Common myeloid progenitor, CD34-positive (primary cell): ENCODE measurements at regions not wholly inside any gene's neighbourhood (a gene's known extent, or its start where the extent isn't known, plus 50 kb on each side); places are given as distances from the start of the nearest gene placed in this dataset.
A peak's percentile ranks its signal among the peaks of the same experiment; 100 is the strongest.

Experiments used
- CTCF ChIA-PET: fragments of 350-600 bp; sonication (Branson Sonifier 250); formaldehyde crosslinking; loops from one replicate; lab custom pipeline; 2021; ENCODE audit warnings: antibody characterized with exemption; lab: Charles Lee
- POLR2A ChIA-PET: fragments of 350-600 bp; sonication (Branson Sonifier 250); formaldehyde crosslinking; loops from one replicate; lab custom pipeline; 2021; ENCODE audit warnings: antibody characterized with exemption; lab: Charles Lee
- DNase-seq, 3 donors: peaks; one replicate each; pipeline versions ENCODE4 v3.0.0 to v3.0.0-alpha.2; 2013
- H3K27ac ChIP-seq, 2 experiments: 1 replicate in 1 of 2; 2 replicates in 1 of 2; pipeline ENCODE4 v1.7.0; 2013; ENCODE audit warnings: inconsistent platforms in 2 of 2, low read length in 2 of 2, mild to moderate bottlenecking in 2 of 2, low read depth in 1 of 2, moderate library complexity in 1 of 2; ENCODE audit not compliant: severe bottlenecking in 2 of 2, insufficient read depth in 1 of 2, poor library complexity in 1 of 2
- H3K27me3 ChIP-seq, 5 experiments: replicated peaks in 2 of 5; 1 replicate in 3 of 5; 2 replicates in 2 of 5; pipeline versions ENCODE4 v1.6.1 to v1.7.0; 2013; ENCODE audit warnings: low read length in 4 of 5, mild to moderate bottlenecking in 2 of 5, moderate library complexity in 2 of 5, inconsistent platforms in 1 of 5; ENCODE audit not compliant: insufficient read depth in 5 of 5, control insufficient read depth in 4 of 5
- H3K36me3 ChIP-seq, 4 experiments: 1 replicate in 2 of 4; 2 replicates in 2 of 4; pipeline versions ENCODE4 v1.6.1 to v1.7.0; 2013; ENCODE audit warnings: low read length in 3 of 4, control low read depth in 1 of 4, mild to moderate bottlenecking in 1 of 4; ENCODE audit not compliant: control insufficient read depth in 4 of 4, insufficient read depth in 4 of 4
- H3K4me1 ChIP-seq, 4 experiments: 1 replicate in 3 of 4; 2 replicates in 1 of 4; pipeline versions ENCODE4 v1.6.1 to v1.7.1; 2013; ENCODE audit warnings: low read length in 3 of 4, mild to moderate bottlenecking in 3 of 4, control low read depth in 1 of 4, inconsistent platforms in 1 of 4, moderate library complexity in 1 of 4; ENCODE audit not compliant: control insufficient read depth in 4 of 4, insufficient read depth in 4 of 4; ENCODE audit errors: control extremely low read depth in 1 of 4
- H3K4me3 ChIP-seq, 7 experiments: 1 replicate in 4 of 7; 2 replicates in 3 of 7; pipeline versions ENCODE4 v1.5.1 to v1.7.0; 2013; ENCODE audit warnings: mild to moderate bottlenecking in 7 of 7, low read length in 6 of 7, moderate library complexity in 6 of 7, inconsistent platforms in 2 of 7, low read depth in 2 of 7, control low read depth in 1 of 7; ENCODE audit not compliant: insufficient read depth in 4 of 7, control insufficient read depth in 1 of 7; ENCODE audit errors: extremely low read depth in 1 of 7
- H3K9me3 ChIP-seq, 5 experiments: 1 replicate in 4 of 5; 2 replicates in 1 of 5; pipeline versions ENCODE4 v1.6.1 to v1.7.1; 2013; ENCODE audit warnings: low read length in 4 of 5, mild to moderate bottlenecking in 2 of 5, inconsistent platforms in 1 of 5, low read depth in 1 of 5, moderate library complexity in 1 of 5; ENCODE audit not compliant: control insufficient read depth in 4 of 5, insufficient read depth in 2 of 5; ENCODE audit errors: control extremely low read depth in 1 of 5
- WGBS: methylation state at CpG from one replicate; pipeline ENCODE4 v1.1.5; 2013; ENCODE audit not compliant: insufficient coverage; 5-methylcytosine and 5-hydroxymethylcytosine counted together

DNA sequence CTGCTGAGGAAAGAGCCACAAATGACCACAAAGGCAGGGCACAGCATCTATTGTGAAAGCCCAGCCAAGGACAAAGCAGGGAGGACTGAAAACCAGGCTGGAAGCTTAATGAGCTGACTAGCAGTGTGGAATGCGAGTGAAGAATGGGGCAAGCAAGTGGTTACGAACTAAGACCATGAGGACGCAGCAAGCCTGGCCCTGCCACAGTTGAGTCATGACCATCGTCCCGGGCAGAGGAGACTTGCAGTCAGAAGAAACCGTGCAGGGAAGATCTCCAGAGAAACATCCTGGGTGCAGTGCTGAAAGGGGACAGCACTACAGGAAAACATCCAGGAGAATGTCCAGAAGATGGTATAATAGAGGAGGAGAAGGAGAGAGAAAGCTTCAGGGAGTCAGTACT is 120.5 kb upstream of the GYPC start:
- no peak overlapping the region for H3K27ac ChIP-seq
- no peaks in the 10 kb centered on the region for H3K27me3 ChIP-seq
- 95% methylated on average over 6 of the region's 6 CpGs for WGBS
- peak overlapping the region in 1 of 7 experiments; percentile 30 for H3K4me3 ChIP-seq
- no peak for DNase-seq
- ChIA-PET POLR2A (no interaction called here), CTCF (interaction anchor here (1.6 kb wide), 1 partner anchor 121 kb away, joined by 6 read pairs; the partner anchor contains the start of gene GYPC)
- peaks cover 11 to 58% (median 40%) of the 10 kb centered on the region in 4 experiments for H3K4me1 ChIP-seq
- H3K9me3 ChIP-seq: no peaks in the 10 kb centered on the region
- no peaks in the 10 kb centered on the region for H3K36me3 ChIP-seq

DNA sequence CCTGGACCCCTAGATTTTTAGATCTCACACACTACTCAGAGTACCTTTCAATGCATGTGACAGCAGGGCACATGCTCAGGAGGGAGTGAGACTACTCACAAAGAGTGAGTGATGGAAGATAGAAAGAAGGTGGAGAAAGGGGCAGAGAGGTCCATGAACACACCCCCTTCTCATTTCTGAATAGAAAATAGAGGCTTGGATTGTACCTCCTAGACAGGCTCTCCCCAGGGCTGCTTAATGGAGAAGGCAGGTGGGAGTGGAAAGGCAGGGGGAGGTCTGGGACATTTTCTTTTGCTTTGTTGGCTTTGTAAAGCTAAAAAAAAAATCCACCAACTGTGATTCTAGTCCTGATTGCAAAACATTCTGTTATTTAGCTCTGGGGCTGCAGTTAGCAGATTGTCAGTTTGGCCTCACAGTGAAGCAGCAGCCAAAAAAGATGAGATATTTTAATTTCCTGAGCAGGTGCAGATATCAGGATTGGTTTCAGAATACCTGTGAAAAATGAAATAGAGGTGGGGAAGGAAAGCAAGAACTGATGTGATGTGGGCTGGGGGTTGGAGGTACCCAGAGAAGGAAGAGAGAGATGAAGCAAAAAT is 119.3 kb upstream of the GYPC start:
- no peaks in the 10 kb centered on the region for H3K27me3 ChIP-seq
- no peak overlapping the region for H3K27ac ChIP-seq
- H3K36me3 ChIP-seq: no peaks in the 10 kb centered on the region
- peaks cover 0 to 4% (median 1%) of the 10 kb centered on the region in 5 experiments for H3K9me3 ChIP-seq
- CTCF ChIA-PET: interaction anchor here (1.6 kb wide), 1 partner anchor 9 kb away, joined by 4 read pairs; no protein-coding TSS in a partner anchor
- POLR2A ChIA-PET: no interaction called here
- H3K4me3 ChIP-seq: no peak overlapping the region
- H3K4me1 ChIP-seq: peaks cover 11 to 57% (median 39%) of the 10 kb centered on the region in 4 experiments
- DNase-seq: peak in 2 of 3 donors; percentile 11 to 16

DNA sequence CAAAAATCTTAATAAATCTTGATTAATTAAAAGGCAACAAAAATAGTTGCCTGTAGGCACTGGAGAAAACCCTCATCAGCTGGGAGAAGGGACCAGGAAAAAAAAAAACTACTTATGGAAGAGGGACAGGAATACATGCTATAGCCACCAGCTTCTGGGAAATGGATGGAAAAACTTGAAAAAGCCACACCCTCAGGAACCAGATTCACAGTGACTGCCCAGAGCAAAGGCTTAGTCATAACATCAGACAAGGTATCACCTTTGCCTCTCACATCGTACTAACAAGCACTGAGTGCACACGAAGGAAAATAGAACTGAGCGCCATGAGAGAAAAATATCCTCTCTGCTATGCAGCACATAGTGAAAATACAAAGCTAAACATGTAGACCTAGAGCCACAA is 116.9 kb upstream of the GYPC start:
- no peaks in the 10 kb centered on the region for H3K36me3 ChIP-seq
- no peak overlapping the region for H3K4me3 ChIP-seq
- H3K27me3 ChIP-seq: no peaks in the 10 kb centered on the region
- H3K27ac ChIP-seq: no peak overlapping the region
- H3K9me3 ChIP-seq: peaks cover 2 to 22% (median 4%) of the 10 kb centered on the region in 5 experiments
- peaks cover 11 to 36% (median 28%) of the 10 kb centered on the region in 4 experiments for H3K4me1 ChIP-seq
- ChIA-PET POLR2A (no interaction called here), CTCF (interaction anchor here (1.3 kb wide), 1 partner anchor 11 kb away, joined by 3 read pairs; no protein-coding TSS in a partner anchor)
- 100% methylated on average over 3 of the region's 3 CpGs for WGBS
- DNase-seq: no peak

DNA sequence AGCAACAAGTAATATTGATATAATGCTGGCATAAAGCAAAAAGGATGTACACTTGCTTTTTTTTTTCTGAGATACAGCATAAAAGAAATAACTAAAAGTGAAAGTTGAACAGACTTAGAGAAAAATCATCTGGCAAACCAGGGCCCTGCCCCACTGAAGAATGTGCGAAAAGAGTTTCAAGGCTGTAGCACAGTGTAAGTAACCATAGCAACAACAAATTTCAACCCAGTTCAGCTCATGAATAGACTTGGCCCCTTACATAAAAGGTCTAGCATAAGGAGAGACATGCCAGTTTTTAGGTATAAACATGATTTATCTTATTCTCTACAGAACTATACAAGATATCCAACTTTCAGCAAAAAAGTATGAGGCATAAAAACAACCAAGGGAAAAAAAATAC is 113.7 kb upstream of the GYPC start:
- no peak for DNase-seq
- no peaks in the 10 kb centered on the region for H3K36me3 ChIP-seq
- WGBS: no CpG with 5 or more reads among the region's 1 CpG

DNA sequence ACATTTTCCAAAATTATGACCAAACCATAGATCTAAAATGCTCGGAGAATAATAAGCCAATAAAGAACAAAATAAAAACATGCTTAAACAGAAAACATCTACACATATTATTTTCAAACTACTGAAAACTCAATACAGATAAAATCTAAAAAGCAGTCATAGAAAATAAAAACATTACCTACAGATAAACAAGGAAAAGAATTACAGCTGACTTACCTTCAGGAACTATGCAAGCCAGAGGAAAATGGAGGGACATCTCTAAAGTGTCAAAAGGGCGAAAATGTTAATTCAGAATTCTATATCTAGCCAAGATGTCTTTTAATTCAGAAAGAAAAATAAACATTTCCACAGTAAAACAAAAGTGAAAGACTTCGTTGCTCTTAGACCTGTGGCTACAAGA is 112.9 kb upstream of the GYPC start:
- Histone ChIP-seq H3K36me3 (no peaks in the 10 kb centered on the region), H3K27me3 (no peaks in the 10 kb centered on the region), H3K4me1 (peaks cover 0 to 2% (median 0%) of the 10 kb centered on the region in 4 experiments), H3K27ac (no peak overlapping the region), H3K9me3 (peaks cover 2 to 26% (median 4%) of the 10 kb centered on the region in 5 experiments), H3K4me3 (no peak overlapping the region)
- POLR2A ChIA-PET: no interaction called here
- CTCF ChIA-PET: no interaction called here
- peak; percentile 29 to 67 (median 54) for DNase-seq
- 100% methylated on average over 1 of the region's 3 CpGs for WGBS

More for the DNA sequence above, 113.7 kb upstream of the GYPC start:
- POLR2A ChIA-PET: no interaction called here
- Histone ChIP-seq H3K4me3 (no peak overlapping the region), H3K27me3 (no peaks in the 10 kb centered on the region), H3K9me3 (peaks cover 2 to 26% (median 4%) of the 10 kb centered on the region in 5 experiments), H3K27ac (no peak overlapping the region), H3K4me1 (peaks cover 0 to 6% (median 1%) of the 10 kb centered on the region in 4 experiments)
- CTCF ChIA-PET: no interaction called here

DNA sequence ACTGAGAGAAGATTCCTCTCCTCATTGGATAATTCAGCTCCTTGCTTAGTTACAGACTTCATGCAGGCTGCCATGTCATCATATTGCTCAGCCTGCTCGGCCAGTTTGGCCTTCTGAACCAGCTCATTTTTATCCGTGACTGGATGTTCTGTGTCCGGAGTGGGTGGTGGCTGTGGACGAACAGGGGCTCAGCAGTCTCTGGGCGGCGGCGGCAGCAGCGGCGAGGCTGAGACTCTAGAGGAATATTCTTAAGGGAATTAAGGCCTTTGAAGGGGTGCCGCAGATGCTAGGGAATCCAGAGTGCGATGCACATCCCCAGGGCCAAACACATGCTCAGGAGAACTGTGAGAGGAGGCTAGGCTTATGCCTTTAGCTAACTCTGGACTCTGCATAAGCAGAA is 97.9 kb upstream of the GYPC start:
- Histone ChIP-seq H3K27me3 (no peaks in the 10 kb centered on the region), H3K9me3 (peaks cover 0 to 3% (median 0%) of the 10 kb centered on the region in 5 experiments), H3K27ac (no peak overlapping the region), H3K4me3 (no peak overlapping the region), H3K36me3 (no peaks in the 10 kb centered on the region), H3K4me1 (no peaks in the 10 kb centered on the region)
- ChIA-PET CTCF (no interaction called here), POLR2A (no interaction called here)
- 88% methylated on average over 11 of the region's 11 CpGs for whole genome bisulfite sequencing
- no peak for DNase-seq

DNA sequence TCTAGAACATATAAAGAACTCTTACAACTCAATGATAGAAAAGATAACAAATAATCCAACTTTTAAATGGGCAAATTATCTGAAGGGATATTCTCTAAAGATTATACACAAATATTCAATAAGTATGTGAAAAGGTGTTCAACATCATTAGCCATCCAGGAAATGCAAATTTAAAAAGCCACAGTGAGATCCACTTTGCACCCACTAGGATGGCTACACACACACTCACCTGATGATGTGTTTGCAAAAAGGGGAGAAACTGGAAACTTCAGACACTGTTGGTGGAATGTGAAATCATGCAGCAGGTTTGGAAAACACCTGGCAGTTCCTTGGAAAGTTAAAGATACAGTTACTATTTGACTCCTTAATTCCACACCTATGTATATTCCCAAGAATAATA is 87.2 kb upstream of the GYPC start:
- POLR2A ChIA-PET: no interaction called here
- no peaks in the 10 kb centered on the region for H3K27me3 ChIP-seq

More for the DNA sequence above, 87.2 kb upstream of the GYPC start:
- no peak for DNase-seq
- Histone ChIP-seq H3K4me1 (no peaks in the 10 kb centered on the region), H3K9me3 (peaks cover 0 to 5% (median 0%) of the 10 kb centered on the region in 5 experiments), H3K4me3 (no peak overlapping the region), H3K36me3 (no peaks in the 10 kb centered on the region), H3K27ac (no peak overlapping the region)
- CTCF ChIA-PET: no interaction called here
